Colonic mucosa (tissue), 4 donors: ENCODE measurements at regions not wholly inside any gene's neighbourhood (a gene's known extent, or its start where the extent isn't known, plus 50 kb on each side); places are given as distances from the start of the nearest gene placed in this dataset.
"Not testable (repeated sequence)": the region's sequence is repeated elsewhere in the genome, so short reads cannot be mapped to it uniquely, and the experiment has no call there.

ENCODE experiments used
- DNase-seq: peaks from one replicate; pipeline ENCODE4 v3.0.0-alpha.2; 2020
- H3K27ac ChIP-seq: fragments of 200-600 bp; one replicate; pipeline ENCODE4 v1.8.0; 2021
- H3K27me3 ChIP-seq: fragments of 200-600 bp; one replicate; pipeline ENCODE4 v1.8.0; 2021
- H3K36me3 ChIP-seq: fragments of 200-600 bp; one replicate; pipeline ENCODE4 v1.8.0; 2021
- H3K4me1 ChIP-seq: fragments of 200-600 bp; one replicate; pipeline ENCODE4 v1.8.0; 2021; ENCODE audit warnings: mild to moderate bottlenecking
- H3K4me3 ChIP-seq: fragments of 200-600 bp; one replicate; pipeline ENCODE4 v1.8.0; 2021
- H3K9ac ChIP-seq, 2 donors: one replicate each; pipeline ENCODE4 v1.7.0; 2013; ENCODE audit warnings: control low read depth in 2 of 2, low read depth in 2 of 2, low read length in 2 of 2
- H3K9me3 ChIP-seq: fragments of 200-600 bp; one replicate; pipeline ENCODE4 v1.8.0; 2021
- intact Hi-C: fragments of 100-400 bp; cut with DNase I; formaldehyde crosslinking; loops from one replicate; pipeline ENCODE4 v1.14.1; 2022
- TF ChIP-seq, protein P1 (sequence below): fragments of 200-600 bp; IDR thresholded peaks from one replicate; pipeline ENCODE4 v1.8.0; 2022; ENCODE audit warnings: antibody characterized with exemption, mild to moderate bottlenecking
- donor health status: healthy.
- donor health status: DM: no; HTN: no; CAD: no.
- donor health status: DM: no; HTN: no; CAD: no.

- Histone ChIP-seq H3K4me3 (no peak overlapping the region), H3K27ac (no peak overlapping the region), H3K27me3 (no peaks in the 10 kb centered on the region), H3K36me3 (no peaks in the 10 kb centered on the region), H3K9me3 (no peaks in the 10 kb centered on the region), H3K9ac (no peak overlapping the region), H3K4me1 (no peaks in the 10 kb centered on the region)
- DNase-seq: peak; percentile 56
- TF ChIP-seq, protein P1, sequence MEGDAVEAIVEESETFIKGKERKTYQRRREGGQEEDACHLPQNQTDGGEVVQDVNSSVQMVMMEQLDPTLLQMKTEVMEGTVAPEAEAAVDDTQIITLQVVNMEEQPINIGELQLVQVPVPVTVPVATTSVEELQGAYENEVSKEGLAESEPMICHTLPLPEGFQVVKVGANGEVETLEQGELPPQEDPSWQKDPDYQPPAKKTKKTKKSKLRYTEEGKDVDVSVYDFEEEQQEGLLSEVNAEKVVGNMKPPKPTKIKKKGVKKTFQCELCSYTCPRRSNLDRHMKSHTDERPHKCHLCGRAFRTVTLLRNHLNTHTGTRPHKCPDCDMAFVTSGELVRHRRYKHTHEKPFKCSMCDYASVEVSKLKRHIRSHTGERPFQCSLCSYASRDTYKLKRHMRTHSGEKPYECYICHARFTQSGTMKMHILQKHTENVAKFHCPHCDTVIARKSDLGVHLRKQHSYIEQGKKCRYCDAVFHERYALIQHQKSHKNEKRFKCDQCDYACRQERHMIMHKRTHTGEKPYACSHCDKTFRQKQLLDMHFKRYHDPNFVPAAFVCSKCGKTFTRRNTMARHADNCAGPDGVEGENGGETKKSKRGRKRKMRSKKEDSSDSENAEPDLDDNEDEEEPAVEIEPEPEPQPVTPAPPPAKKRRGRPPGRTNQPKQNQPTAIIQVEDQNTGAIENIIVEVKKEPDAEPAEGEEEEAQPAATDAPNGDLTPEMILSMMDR: no peak
- intact Hi-C loops: no loop called here
Measured at GRCh38 chr14:89661392-89661791, 244.4 kb upstream of the FOXN3 start.

DNA sequence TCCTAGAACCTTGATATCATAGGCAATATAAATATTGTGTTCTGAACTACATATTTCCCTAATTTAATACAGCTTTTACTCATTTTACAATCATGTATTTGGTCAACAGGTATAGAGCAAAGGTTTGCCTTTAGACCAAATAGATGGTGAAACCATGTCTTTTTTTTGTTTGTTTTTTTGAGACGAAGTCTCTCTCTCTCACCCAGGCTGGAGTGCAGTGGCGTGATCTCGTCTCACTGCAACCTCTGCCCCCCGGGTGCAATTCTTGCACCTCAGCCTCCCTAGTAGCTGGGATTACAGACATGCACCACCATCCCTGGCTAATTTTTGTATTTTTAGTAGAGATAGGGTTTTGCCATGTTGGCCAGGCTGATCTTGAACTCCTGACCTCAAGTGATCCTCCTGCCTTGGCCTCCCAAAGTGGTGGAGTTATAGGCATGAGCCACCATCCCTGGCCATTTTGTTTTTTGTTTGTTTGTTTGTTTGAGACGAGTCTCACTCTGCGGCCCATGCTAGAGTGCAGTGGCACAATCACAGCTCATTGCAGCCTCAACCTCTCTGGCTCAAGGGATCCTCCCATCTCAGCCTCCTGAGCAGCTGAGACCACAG, 243.7 kb upstream of the FOXN3 start:
- H3K36me3 ChIP-seq, H3K9me3 ChIP-seq, H3K9ac ChIP-seq, H3K4me3 ChIP-seq, H3K27me3 ChIP-seq, H3K27ac ChIP-seq, intact Hi-C loops, DNase-seq, H3K4me1 ChIP-seq: not testable (repeated sequence)

DNA sequence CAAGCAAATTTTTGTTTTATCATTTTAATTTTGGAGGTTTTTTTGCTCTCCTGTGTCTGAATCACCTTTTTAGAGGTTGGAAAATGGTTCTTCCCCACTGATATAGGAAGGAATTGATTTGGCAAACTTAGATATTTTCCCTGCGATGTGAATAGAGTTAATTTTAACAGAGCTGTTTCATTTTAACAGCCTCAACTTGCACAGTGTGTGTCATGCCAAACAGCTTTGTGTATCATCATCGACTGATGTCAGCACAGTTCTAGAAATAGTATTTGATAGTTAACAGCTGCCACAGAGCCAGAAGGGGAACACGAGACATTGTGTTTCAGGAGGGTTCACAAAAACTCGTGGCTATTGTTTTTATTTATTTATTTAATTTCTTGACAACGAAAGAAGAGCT, 243.1 kb upstream of the FOXN3 start:
- Histone ChIP-seq H3K4me3 (no peak overlapping the region), H3K27me3 (no peaks in the 10 kb centered on the region), H3K4me1 (no peaks in the 10 kb centered on the region), H3K9me3 (no peaks in the 10 kb centered on the region), H3K27ac (no peak overlapping the region), H3K9ac (no peak overlapping the region), H3K36me3 (no peaks in the 10 kb centered on the region)
- intact Hi-C loops: no loop called here
- TF ChIP-seq, protein P1: no peak
- no peak for DNase-seq

GRCh38 chr14:89658977-89659670, 242.1 kb upstream of the FOXN3 start:
- Histone ChIP-seq H3K27ac (no peak overlapping the region), H3K36me3 (no peaks in the 10 kb centered on the region), H3K9ac (peak overlapping the region in 1 of 2 donors; percentile 10), H3K4me3 (no peak overlapping the region), H3K9me3 (no peaks in the 10 kb centered on the region), H3K27me3 (no peaks in the 10 kb centered on the region), H3K4me1 (no peaks in the 10 kb centered on the region)
- TF ChIP-seq, protein P1: no peak
- DNase-seq: no peak
- intact Hi-C loops: no loop called here

GRCh38 chr14:89657014-89657413, 240.0 kb upstream of the FOXN3 start:
- Histone ChIP-seq H3K27ac (no peak overlapping the region), H3K36me3 (no peaks in the 10 kb centered on the region), H3K4me3 (no peak overlapping the region), H3K9me3 (no peaks in the 10 kb centered on the region), H3K9ac (no peak overlapping the region), H3K4me1 (no peaks in the 10 kb centered on the region), H3K27me3 (no peaks in the 10 kb centered on the region)
- DNase-seq: no peak
- intact Hi-C loops: no loop called here
- TF ChIP-seq, protein P1: no peak

DNA sequence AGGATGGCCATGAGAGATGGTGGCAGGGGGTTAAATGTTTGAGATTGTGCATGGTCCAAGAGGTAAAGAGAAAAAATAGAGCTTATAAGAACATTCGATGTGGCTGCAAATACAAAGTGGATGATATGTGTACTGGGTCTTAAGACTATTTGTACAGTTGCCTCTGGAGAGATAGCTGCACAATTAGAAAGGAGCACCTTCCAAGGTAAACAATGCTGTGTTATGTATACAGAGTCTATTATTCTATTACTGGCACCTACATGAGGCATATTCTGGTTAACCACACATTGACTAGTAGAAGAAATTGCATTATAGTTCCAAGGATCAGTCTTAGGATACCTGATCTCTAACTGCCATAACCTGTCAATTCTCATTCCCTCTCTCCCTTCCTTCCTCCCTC, 238.0 kb upstream of the FOXN3 start:
- Histone ChIP-seq H3K27me3 (no peaks in the 10 kb centered on the region), H3K36me3 (no peaks in the 10 kb centered on the region), H3K9me3 (no peaks in the 10 kb centered on the region), H3K4me1 (no peaks in the 10 kb centered on the region), H3K27ac (no peak overlapping the region), H3K9ac (no peak overlapping the region), H3K4me3 (no peak overlapping the region)
- DNase-seq: no peak
- TF ChIP-seq, protein P1: no peak
- intact Hi-C loops: no loop called here
